Parathyroid adenoma (tissue), 2 donors: ENCODE measurements at regions not wholly inside any gene's neighbourhood (a gene's known extent, or its start where the extent isn't known, plus 50 kb on each side); places are given as distances from the start of the nearest gene placed in this dataset.

Experiments used
- H2AFZ ChIP-seq: fragments of 300-600 bp; sonication (generic); one replicate; pipeline ENCODE4 v1.7.0; 2017; ENCODE audit warnings: antibody characterized with exemption, mild to moderate bottlenecking
- H3K27ac ChIP-seq: fragments of 300-600 bp; sonication (generic); one replicate; pipeline ENCODE4 v1.7.0; 2017
- H3K27me3 ChIP-seq: fragments of 300-600 bp; sonication (generic); one replicate; pipeline ENCODE4 v1.7.0; 2017; ENCODE audit warnings: low read length; ENCODE audit not compliant: control insufficient read depth, insufficient read depth
- H3K36me3 ChIP-seq: fragments of 300-600 bp; sonication (generic); one replicate; pipeline ENCODE4 v1.7.0; 2017; ENCODE audit warnings: low read length; ENCODE audit not compliant: control insufficient read depth, insufficient read depth
- H3K4me1 ChIP-seq: fragments of 300-600 bp; sonication (generic); one replicate; pipeline ENCODE4 v1.7.0; 2017; ENCODE audit warnings: control low read depth
- H3K4me2 ChIP-seq: fragments of 300-600 bp; sonication (generic); one replicate; pipeline ENCODE4 v1.7.0; 2017; ENCODE audit warnings: low read length
- H3K4me3 ChIP-seq: fragments of 300-600 bp; sonication (generic); one replicate; pipeline ENCODE4 v1.7.0; 2017; ENCODE audit warnings: low read depth, low read length
- H3K79me2 ChIP-seq: fragments of 300-600 bp; sonication (generic); one replicate; pipeline ENCODE4 v1.7.0; 2017; ENCODE audit warnings: control low read depth
- H3K9ac ChIP-seq: fragments of 300-600 bp; sonication (generic); one replicate; pipeline ENCODE4 v1.7.0; 2017; ENCODE audit warnings: mild to moderate bottlenecking
- H3K9me3 ChIP-seq: fragments of 300-600 bp; sonication (generic); one replicate; pipeline ENCODE4 v1.7.0; 2017; ENCODE audit warnings: low read length; ENCODE audit not compliant: control insufficient read depth
- TF ChIP-seq, protein P1 (sequence below): fragments of 300-600 bp; sonication (generic); IDR thresholded peaks from one replicate; pipeline ENCODE4 v1.7.0; 2017; ENCODE audit warnings: antibody characterized with exemption, mild to moderate bottlenecking
- donor health status: primary hyperparathyroidism.

GRCh38 chr16:35911899-35912298, 2452.5 kb downstream of the TP53TG3F start:
- Histone ChIP-seq H2AFZ (no peak overlapping the region), H3K79me2 (no peaks in the 10 kb centered on the region), H3K36me3 (no peaks in the 10 kb centered on the region), H3K9ac (no peak overlapping the region), H3K27ac (no peak overlapping the region), H3K27me3 (no peaks in the 10 kb centered on the region), H3K9me3 (no peaks in the 10 kb centered on the region), H3K4me2 (no peak overlapping the region), H3K4me3 (no peak overlapping the region), H3K4me1 (no peaks in the 10 kb centered on the region)
- TF ChIP-seq, protein P1, sequence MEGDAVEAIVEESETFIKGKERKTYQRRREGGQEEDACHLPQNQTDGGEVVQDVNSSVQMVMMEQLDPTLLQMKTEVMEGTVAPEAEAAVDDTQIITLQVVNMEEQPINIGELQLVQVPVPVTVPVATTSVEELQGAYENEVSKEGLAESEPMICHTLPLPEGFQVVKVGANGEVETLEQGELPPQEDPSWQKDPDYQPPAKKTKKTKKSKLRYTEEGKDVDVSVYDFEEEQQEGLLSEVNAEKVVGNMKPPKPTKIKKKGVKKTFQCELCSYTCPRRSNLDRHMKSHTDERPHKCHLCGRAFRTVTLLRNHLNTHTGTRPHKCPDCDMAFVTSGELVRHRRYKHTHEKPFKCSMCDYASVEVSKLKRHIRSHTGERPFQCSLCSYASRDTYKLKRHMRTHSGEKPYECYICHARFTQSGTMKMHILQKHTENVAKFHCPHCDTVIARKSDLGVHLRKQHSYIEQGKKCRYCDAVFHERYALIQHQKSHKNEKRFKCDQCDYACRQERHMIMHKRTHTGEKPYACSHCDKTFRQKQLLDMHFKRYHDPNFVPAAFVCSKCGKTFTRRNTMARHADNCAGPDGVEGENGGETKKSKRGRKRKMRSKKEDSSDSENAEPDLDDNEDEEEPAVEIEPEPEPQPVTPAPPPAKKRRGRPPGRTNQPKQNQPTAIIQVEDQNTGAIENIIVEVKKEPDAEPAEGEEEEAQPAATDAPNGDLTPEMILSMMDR, result no peak

DNA sequence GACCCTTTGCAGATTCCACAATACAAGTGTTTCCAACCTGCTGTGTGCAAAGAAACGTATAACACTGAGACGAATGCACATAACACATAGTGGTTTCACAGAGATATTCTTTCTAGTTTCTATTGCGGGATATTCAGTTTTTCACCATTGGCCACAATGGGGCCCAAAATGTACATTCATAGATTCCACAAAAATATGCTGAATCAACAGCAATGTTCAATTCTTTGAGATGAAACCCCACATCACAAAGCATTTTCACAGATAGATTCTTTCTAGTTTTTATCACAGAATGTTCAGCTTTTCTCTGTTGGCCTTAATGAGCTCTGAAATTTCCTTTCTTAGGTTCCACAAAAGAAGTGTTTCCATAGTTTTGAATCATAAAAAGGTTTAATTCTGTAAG, 2472.3 kb downstream of the TP53TG3F start:
- Histone ChIP-seq H2AFZ (no peak overlapping the region), H3K9me3 (peaks cover 2% of the 10 kb centered on the region), H3K36me3 (no peaks in the 10 kb centered on the region), H3K79me2 (no peaks in the 10 kb centered on the region), H3K4me1 (no peaks in the 10 kb centered on the region), H3K4me2 (no peak overlapping the region), H3K9ac (no peak overlapping the region), H3K27me3 (no peaks in the 10 kb centered on the region), H3K4me3 (no peak overlapping the region), H3K27ac (no peak overlapping the region)
- TF ChIP-seq, protein P1, result no peak
